EH (cell line): ENCODE measurements at regions not wholly inside any gene's neighbourhood (a gene's known extent, or its start where the extent isn't known, plus 50 kb on each side); places are given as distances from the start of the nearest gene placed in this dataset.

ENCODE experiments used
- DNase-seq: peaks from one replicate; pipeline ENCODE4 v3.0.0-alpha.2; 2015; ENCODE audit warnings: low read depth

DNA sequence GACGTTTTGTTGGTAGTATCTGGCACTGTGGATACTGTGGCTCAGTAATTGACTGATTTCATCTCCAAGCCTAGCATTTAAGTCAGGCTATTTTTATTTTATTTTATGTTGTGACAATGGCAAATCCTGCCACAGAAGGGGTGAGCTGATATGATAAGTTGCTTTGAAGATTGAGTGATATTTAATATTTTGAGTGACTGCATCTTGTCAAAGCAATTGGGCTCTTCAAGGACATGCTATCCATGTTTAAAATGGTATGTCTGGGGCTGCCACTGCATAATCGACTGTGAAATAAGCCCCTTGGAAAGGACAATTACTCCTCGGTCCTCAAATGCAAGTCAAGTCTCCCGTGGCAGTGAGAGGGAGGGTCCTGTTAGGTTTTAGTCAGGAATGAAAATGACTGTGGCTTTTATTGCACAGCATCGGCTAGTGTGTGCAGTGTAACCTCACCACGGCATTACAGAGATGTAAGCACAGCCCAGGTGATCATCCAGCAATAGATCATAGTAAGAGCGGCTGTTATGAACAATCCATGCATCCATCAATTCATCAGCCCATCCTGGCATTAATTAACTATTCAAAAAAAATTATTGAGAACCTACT, 178.2 kb downstream of the GBA3 start:
- no peak for DNase-seq

DNA sequence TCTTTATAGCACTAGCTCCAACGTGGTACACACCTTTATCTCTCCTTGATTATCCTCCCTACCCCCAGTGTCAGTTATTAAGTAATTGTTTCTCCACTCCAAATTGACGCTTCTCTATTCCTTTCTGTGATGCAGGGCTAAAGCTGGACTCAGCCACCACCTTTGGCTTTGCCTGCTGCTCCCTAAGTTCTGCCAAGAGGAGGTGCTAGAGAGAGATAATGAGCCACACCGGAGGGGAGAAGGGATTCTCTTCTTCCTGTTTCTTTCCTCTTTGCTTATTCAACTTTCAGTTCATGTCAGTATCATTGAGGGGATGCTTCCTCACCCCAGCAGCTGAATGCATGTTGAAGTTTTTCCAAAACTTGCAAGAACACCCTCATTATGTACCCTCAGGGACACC, 176.5 kb downstream of the GBA3 start:
- no peak for DNase-seq
